ENCODE measurements at regions not wholly inside any gene's neighbourhood (a gene's known extent, or its start where the extent isn't known, plus 50 kb on each side); places are given as distances from the start of the nearest gene placed in this dataset. TPM values are rescaled to one million over a fixed set of nuclear protein-coding genes. Genes with fewer than 3 reads are reported as not detected.

DNA sequence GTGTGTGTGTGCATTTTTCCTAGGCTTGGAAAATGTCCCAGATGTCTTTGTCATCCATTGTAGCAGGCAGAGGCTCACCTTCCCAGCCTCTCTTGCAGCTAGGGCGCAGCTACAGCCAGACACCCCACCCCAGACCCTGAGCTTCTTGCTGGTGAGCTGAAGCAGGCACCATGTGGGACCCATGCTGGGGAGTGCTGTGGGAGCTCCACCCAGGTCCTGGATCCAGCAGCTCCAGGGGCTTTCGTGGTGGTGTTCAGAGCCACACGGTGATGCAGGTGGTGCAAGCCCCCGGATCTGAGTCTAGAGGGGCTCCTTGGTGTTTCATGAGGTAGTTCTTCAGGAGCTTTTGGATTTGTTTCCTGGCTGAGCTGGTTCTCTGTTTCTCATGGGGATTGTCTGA is 56.0 kb upstream of the ZFP64 start:
- no peaks in the 10 kb centered on the region for H3K36me3 ChIP-seq
- TF ChIP-seq EP300 (IDR thresholded peaks at IDR 0.05) (no peak), POLR2A (IDR thresholded peaks at IDR 0.05) (no peak)
- TF ChIP-seq, protein P1, sequence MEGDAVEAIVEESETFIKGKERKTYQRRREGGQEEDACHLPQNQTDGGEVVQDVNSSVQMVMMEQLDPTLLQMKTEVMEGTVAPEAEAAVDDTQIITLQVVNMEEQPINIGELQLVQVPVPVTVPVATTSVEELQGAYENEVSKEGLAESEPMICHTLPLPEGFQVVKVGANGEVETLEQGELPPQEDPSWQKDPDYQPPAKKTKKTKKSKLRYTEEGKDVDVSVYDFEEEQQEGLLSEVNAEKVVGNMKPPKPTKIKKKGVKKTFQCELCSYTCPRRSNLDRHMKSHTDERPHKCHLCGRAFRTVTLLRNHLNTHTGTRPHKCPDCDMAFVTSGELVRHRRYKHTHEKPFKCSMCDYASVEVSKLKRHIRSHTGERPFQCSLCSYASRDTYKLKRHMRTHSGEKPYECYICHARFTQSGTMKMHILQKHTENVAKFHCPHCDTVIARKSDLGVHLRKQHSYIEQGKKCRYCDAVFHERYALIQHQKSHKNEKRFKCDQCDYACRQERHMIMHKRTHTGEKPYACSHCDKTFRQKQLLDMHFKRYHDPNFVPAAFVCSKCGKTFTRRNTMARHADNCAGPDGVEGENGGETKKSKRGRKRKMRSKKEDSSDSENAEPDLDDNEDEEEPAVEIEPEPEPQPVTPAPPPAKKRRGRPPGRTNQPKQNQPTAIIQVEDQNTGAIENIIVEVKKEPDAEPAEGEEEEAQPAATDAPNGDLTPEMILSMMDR (IDR thresholded peaks at IDR 0.05): no peak
- no peak overlapping the region for H3K27ac ChIP-seq
- H3K9me3 ChIP-seq: peaks cover 0 to 3% (median 0%) of the 10 kb centered on the region in 4 donors
- 92 to 100% methylated on average over 4 of the region's 4 CpGs for WGBS, 2 donors
- H3K27me3 ChIP-seq: no peaks in the 10 kb centered on the region
- H3K4me1 ChIP-seq: no peaks in the 10 kb centered on the region
- H3K4me3 ChIP-seq: no peak overlapping the region
- no peak for DNase-seq (ENCODE audit: low spot score in 2 of 2)

DNA sequence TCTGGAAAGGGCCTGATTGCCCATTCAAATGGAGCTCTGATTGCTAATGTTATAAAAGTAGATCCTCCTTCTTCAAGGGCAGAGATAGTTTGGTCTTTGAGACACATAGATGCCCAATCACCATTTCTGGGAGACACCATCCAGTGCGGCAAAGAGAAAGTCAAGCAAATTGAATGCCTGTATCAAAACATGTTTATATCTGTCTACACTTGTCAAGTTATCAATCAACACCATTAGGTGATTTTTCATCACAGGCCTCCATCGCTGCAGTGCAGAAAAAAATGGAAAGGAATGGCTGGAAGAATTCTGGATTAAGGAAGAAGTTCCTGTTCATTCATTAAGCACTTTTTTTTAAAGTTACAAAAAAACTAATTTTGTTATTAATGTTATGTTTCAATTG is 54.8 kb upstream of the ZFP64 start:
- H3K4me1 ChIP-seq: no peaks in the 10 kb centered on the region
- H3K9me3 ChIP-seq: peaks cover 0 to 3% (median 0%) of the 10 kb centered on the region in 4 donors
- TF ChIP-seq, protein P1 (IDR thresholded peaks at IDR 0.05): no peak
- no peak for TF ChIP-seq POLR2A (IDR thresholded peaks at IDR 0.05)
- TF ChIP-seq EP300 (IDR thresholded peaks at IDR 0.05): no peak
- H3K36me3 ChIP-seq: no peaks in the 10 kb centered on the region
- WGBS, 2 donors: 88 to 95% methylated on average over 2 of the region's 2 CpGs
- H3K4me3 ChIP-seq: no peak overlapping the region
- no peak overlapping the region for H3K27ac ChIP-seq
- no peak for DNase-seq (ENCODE audit: low spot score in 2 of 2)
- no peaks in the 10 kb centered on the region for H3K27me3 ChIP-seq

DNA sequence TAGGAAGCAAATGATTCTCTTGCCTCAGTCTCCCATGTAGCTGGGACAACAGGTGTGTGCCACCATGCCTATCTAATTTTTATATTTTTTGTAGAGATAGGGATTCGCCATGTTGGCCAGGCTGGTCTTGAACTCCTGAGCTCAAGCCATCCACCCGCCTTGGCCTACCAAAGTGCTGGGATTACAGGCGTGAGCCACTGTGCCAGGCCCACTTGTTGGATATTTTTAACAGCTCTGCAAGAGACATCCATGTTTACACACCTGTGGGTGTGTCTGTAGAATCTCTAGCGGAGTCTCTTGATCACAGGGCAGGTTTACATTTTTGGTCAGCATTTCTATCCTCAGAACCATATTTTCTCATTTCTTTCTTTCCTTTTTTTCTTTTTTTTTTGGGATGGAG is 53.1 kb upstream of the ZFP64 start:
- WGBS, 2 donors: 97% methylated on average over 4 of the region's 4 CpGs
- no peak for DNase-seq (ENCODE audit: low spot score in 2 of 2)
- no peak for TF ChIP-seq POLR2A (IDR thresholded peaks at IDR 0.05)
- TF ChIP-seq, protein P1 (IDR thresholded peaks at IDR 0.05): no peak
- no peak for TF ChIP-seq EP300 (IDR thresholded peaks at IDR 0.05)
- H3K27ac ChIP-seq: no peak overlapping the region
- peaks cover 0 to 3% (median 0%) of the 10 kb centered on the region in 4 donors for H3K9me3 ChIP-seq
- no peaks in the 10 kb centered on the region for H3K27me3 ChIP-seq
- H3K36me3 ChIP-seq: no peaks in the 10 kb centered on the region
- H3K4me3 ChIP-seq: no peak overlapping the region
- H3K4me1 ChIP-seq: no peaks in the 10 kb centered on the region

DNA sequence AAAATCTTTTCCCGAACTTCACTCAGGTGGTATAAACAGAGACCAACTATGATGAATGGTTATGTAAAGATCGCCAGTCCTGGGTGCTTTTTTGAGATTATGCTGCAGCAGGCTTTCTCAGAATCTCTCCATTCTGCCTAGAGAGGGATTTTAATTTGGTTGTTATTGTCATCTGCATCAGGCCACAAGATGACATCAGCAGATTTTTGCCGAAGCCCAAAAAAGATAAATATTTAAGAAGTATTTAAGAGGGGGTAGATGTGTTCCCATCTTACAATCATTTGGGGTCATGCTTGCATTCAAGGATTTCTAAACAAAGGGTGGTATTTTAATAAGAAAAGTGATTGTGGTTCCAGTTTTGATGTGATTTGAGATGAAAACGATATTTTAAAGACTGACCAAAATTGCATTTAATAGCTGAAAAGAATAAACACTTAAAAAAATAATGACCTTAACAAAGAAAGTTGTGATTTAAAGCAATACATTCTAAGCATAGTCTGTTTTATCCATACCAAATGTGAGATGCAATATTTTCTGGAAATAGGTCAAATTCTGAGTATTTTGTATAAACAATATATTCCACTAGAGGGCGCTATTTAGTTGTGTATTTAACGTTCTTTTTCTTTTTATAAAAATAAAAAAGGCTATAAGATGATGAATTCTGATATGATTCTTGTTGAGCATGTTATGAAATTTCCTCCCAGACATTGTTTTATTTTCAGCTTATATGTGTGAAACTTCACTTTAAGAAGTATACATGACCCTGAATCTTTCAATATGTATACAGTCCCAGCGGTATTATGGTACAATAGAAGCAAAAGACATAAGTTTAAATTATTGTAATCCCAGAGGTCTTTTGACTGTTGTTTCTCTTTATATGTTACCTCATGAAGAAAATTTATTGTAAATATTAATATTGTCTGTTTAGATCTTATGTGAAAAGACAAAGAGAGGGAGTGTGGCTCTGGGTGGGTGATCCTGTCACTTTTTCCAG is 51.0 kb upstream of the ZFP64 start:
- no peak for DNase-seq (ENCODE audit: low spot score in 2 of 2)
- H3K4me3 ChIP-seq: no peak overlapping the region
- peaks cover 0 to 1% (median 0%) of the 10 kb centered on the region in 4 donors for H3K9me3 ChIP-seq
- TF ChIP-seq EP300 (IDR thresholded peaks at IDR 0.05) (no peak), POLR2A (IDR thresholded peaks at IDR 0.05) (no peak)
- TF ChIP-seq, protein P1 (IDR thresholded peaks at IDR 0.05): peak; percentile 28 to 71 (median 38)
- WGBS, 2 donors: 40 to 41% methylated on average over 7 of the region's 7 CpGs
- no peak overlapping the region for H3K27ac ChIP-seq
- no peaks in the 10 kb centered on the region for H3K27me3 ChIP-seq
- no peaks in the 10 kb centered on the region for H3K4me1 ChIP-seq
- no peaks in the 10 kb centered on the region for H3K36me3 ChIP-seq

Small RNA genes in the stretch of these regions (small RNA-seq; reads per million reads assigned to genes)
- gene RF02271 (not detected), gene RPL36P1 (not detected)

Measured in tibial nerve (tissue), 4 donors.